Dedifferentiated amniotic fluid mesenchymal stem cell (primary cell): ENCODE measurements at regions not wholly inside any gene's neighbourhood (a gene's known extent, or its start where the extent isn't known, plus 50 kb on each side); places are given as distances from the start of the nearest gene placed in this dataset.

ENCODE experiments used
- DNase-seq: peaks from one replicate; pipeline ENCODE4 v3.0.0-alpha.2; 2016; ENCODE audit errors: extremely low spot score

DNA sequence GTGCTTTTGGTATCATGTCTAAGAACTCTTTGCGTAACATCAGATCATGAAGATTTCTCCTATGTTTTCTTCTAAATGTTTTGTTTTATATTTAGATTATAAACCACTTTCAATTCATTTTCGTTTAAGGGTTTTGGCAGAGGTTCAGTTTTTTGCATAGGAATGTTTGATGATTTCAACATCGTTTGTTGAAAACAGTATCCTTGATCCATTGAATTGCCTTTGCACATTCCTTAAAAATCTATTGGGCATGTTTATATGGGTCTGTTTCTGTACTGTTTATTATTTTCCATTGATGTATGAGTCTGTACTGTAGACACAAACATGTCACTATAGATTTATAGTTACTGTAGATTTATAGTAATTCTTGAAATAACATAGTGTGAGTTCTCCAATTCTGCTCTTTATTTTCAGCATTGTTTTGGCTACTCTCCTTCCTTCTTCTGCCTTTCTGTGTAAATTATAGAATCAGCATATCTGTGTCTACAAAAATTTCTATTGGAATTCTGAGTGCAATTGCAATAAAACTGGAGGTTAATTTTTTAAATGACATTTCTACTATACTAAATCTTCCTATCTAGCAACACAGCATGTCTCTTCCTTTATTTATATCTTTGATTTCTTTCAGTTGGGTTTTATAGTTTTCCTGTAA lies 374.0 kb downstream of the SV2B start:
- no peak for DNase-seq

DNA sequence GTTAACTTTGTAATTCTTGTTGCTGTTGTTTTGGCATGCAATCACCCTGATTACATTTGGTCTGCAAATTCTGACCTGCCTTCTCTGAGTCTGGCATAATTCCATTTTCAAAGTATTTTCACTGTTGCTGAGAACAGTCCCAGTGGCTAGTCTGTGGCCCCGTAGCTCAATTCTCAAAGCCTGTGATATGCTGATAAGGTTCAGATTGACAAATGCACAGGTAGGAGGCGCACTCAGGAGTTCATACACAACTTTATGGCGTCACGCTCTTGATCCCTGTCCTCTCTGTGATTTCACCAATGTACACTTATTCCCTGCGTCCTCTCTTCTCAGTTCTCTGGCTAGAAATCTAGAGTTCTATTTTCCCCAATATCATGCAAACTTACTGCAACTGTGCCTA lies 376.6 kb upstream of the SLCO3A1 start:
- no peak for DNase-seq

DNA sequence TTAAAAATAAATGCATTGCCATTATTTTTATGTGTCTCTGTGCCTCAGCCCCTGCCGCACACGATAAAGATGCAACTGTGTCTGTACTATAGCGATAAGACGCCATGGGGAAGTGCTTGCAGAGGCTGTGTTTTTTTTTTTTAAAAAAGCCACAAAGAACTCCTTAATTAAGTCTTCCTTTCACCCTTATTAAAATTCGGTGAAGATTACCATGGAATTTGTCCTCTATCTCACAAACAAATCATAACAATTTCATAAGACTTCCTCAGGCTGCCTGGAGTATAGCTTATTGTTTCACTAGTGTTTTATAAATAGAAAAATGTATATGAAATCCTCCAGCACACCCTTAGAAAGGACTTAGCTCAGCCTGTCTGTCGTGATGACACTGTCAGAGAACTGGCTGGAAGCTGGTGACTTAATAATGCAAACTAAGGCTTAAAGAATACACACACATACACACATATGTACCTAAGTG lies 374.8 kb upstream of the SLCO3A1 start:
- DNase-seq: no peak

DNA sequence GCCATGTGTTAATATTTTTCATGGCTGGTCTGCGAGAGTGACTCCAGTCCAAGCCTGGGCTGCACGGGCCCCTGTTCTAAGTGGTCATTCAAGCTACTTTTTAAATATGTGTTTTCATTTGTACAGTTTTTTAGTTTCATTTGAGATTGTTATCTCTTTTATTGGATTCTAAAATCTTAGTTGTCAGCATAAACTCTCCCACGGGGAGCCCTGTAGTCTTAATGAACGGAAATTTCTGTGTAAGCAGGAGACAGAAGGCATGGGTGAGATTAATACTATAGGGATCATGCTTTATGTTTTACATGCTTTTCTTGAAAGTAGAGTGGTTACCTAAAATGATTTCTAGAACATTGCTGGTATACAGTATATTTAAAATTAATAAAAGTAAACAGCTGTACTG lies 373.1 kb upstream of the SLCO3A1 start:
- DNase-seq: no peak

DNA sequence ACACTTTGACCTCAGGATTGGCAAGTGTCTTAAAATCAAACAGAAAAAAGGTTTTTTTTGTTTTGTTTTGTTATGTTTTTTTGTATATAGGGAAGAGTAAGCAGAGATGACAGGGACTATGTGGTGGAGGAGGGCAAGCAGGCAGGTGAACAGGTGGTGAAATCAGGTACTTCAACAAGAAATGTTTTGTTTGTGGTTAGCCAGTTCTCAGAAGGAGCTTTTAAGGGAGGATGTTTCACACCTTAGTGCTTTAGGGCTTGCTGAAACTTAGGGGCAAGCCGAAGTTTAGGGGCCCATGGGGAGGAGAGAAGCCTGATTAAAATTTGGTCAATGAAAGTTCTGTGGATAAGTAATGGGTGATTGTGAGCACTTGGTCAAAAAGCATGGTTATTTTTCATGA lies 370.7 kb upstream of the SLCO3A1 start:
- no peak for DNase-seq

DNA sequence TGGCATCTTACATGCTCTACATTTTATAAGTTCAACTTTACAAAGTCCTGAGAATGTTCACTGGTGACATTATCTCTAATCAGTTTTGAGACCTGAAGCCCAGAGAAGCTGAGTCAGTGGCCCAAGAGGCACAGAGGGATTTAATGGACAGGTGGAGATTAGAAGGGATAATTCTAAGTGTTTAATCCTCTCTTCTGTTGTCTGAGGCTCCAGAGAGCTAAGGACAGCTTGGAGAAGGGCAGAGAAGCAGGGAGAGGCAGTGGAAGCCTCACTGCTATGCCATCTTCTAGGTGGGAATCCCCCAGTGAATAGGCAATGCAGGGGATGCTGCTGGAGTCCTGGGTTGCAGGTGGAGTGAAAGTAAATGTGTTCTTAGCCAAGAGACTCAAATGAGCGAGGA lies 369.4 kb upstream of the SLCO3A1 start:
- no peak for DNase-seq

DNA sequence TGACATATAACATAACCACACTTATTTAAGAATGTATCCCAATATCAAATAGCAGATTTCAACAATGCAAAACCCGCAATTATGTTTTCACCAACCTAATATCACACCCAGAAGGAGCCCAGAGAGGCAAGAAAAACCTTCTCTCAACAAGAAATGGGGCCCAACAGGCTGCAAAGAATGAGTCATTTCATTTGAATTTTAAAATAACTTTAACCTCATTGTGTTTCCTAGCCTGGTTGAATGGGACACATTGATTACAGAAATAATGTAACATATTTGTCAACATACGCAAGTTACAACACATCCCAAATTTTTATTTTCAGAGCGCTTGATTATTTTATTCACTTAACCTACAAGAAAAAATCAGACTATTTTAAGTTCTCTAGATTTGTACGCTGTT lies 365.1 kb upstream of the SLCO3A1 start:
- no peak for DNase-seq

DNA sequence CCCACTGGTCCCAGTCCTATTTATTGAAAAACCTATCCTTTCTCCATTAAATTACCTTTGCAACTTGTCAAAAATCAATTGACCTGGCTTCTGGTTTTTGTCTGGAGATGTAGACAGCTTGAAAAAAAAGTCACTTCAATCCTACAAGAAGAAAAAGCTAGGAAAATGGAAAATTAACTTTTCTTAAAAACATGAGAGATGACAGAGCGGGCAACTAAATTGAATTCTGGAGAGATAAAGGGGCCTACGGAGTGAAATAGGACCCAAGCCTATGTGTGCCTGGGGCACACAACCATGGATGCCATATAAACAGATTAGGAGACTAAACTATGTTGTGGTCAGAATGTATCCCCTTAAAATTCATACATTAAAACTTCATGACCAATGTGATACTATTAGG lies 363.3 kb upstream of the SLCO3A1 start:
- no peak for DNase-seq

DNA sequence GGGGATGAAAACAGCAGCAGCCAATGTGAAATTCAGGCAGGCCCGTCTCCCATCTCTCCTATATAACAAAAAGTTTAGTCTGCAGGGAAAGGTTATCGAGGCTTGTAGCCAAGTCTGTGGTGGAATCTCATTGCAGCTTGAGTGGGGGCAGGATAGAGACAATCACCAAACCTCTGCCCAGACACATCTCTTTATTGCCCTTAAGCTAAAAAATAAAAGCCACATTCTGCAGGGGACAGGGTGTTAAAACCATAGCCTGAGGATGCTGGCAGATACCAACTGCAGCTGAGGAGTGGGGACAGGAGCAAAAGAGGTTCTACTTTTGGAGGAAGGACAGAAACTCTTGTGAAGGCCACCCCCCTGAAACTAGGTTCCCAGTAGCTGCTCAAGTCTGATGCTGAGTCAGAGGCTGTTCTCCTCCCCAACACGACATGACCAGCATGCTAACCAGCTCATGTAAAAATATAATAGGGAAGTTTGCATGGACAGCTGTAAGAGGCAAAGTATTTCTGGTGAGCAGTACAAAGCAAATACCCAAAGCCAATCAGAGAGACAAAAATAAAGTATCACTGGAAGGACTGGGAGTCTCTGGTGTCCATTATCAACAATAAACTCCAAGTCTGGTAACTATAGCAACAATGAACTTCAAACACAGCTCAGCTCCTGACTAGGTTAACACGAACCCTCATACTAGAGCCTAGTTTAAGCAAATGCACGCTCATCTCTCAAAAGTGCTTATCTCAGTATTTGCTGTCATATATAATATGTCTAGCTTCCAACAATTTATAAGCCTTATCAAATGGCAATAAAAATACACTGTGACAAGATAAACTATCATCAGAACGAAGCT lies 362.2 kb upstream of the SLCO3A1 start:
- DNase-seq: no peak

DNA sequence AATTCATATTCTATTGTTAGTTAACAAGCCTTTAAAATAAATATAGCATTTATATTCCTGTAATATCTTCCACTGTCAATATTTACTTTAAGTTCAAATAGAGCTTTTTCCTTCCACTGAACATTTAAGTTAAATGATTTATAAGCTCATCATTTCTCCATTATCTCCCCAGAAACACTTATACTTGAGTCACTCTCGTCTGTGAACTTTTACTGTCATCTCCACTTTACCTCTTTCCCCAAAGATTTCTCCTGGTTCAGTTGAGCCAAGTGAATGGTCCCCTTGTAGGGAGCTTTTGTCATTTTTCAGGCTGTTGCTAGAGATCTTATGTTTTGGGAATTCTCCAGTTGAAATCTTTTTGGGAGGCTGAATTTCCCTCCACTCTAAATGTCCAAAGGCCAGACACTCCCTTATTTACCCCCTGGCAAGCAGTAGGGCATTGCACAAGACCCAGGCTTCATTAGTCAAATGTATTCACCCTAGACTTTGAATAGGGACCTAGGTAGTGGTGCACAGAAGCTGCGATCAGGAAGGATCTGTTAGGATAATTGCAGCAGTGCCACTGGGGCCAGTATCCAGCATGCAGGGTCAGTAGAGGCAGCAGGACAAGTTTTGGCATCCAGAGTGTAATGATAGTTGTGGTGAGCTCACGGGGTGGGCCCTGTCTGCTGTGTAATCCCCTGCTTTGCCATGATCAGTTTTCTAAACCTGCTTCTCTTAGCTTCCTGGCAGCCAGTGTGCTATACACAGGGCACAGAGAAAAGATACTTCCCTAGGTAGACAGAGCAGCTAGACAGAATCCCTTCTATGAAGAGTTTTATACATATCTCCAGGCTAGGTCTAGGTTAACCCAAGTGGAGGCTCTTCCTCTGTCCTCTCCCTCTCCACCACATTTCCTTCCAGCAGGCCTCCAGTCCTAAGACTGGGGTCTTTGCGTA lies 356.5 kb upstream of the SLCO3A1 start:
- DNase-seq: no peak

DNA sequence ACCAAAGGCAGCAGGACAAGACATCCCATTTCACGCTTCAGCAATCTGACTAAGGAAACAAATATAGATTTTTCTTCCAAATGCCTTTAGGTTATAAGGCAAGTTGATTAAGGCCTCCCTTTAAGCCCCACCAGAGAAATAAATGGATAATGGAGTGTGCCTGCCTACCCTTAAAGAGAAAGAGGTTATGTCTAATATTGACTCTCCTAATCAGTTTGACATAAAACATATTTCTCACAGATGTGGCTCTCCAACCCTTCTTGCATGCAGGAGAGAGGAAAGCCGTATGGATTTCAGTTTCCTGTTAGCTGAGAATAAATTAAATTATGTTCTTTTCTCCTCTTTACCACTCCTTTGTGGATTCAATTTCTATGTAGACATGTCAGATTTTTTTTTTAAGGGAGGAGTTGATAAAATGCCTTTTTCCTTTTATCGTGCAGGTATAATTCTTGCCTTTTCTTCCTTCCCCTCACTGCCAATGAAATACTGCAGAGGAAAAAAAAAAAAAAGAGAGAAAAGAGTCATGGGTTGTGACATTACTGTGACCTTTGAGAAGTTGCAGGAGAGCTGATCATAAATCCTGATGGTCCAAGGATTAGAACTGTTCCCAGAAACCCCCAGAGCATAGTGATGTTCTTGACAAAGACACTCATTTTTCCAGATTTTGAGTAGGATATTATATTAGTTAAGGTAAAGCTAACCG lies 355.3 kb upstream of the SLCO3A1 start:
- DNase-seq: no peak

DNA sequence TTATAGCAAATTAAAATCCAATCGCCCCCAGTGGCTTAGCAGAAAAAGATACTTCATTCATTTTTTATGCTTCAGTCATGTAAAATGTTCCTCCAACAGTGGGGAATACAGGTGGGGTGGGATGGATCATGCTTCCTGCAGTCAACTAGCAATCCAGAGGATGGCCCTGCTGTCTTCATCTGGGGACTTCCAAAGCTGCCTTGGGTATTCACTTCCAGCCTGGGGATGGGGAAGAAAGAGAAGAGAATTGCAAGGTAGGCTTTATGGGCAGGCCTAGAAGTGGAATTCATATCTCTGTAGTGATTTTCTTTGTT lies 354.8 kb upstream of the SLCO3A1 start:
- no peak for DNase-seq

DNA sequence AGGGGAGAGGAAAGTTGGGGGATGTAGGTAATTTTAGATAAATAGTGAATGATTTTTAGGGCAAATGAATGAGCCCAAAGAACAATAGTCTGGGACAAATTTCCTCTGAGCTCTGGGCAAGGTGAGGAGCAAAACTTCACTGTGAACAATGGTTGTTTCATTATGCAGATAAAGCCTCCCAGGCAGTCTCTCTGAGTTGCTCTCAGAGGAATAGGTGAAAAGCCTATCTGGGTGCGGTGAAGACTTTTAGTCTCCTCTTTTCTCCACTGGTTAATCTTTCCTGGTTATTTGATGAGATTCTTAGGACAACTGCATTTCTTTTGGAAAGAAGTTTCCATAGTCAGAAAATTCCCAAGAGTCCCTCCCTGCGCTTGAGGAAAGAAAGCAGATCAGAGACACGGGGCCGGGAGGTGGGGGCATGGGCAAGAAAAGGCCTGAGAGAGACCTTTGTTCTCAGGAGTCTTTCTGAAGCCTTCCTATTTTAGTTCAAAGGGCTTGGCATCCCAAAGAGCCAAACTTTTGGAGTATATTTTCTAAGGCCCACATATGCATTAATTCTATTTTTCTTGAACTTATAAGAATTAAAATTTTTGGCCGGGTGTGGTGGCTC lies 353.6 kb upstream of the SLCO3A1 start:
- no peak for DNase-seq

DNA sequence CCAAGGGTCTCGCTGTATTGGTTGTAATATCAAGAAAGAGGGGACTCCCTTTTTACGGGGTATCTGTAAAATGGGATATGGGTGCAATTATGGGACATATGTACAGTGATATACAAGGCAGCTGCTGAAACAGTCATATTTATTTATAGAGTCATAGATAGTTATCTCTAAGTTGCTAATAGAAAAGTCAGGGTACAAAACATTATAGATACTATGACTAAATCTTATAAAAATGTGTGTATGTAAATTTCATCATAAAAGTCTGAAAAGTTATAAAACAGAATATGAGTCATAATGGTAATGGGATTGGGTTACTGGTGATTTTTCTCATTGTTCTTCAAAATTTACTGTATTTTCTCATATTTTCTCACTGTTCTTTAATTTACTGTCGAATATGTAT lies 344.9 kb upstream of the SLCO3A1 start:
- no peak for DNase-seq

DNA sequence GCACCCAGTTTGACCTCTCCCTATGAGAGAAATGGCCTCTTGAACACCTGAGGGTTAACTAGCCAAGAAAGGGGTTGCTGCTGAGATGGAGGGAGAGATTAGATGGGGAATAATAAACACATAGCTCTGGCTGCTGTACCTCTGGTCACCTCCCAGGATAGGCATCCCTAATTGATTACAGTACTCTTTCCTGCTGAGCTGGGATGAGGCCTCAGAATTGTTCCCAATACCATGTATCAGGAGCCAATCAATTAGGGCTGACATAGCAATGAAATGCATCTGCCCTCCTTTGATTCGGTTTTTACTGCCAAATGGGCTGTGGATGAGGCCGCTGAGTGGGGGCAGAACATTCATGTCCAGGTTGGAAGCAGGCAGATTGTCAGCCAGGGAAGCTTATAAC lies 339.4 kb upstream of the SLCO3A1 start:
- DNase-seq: no peak

DNA sequence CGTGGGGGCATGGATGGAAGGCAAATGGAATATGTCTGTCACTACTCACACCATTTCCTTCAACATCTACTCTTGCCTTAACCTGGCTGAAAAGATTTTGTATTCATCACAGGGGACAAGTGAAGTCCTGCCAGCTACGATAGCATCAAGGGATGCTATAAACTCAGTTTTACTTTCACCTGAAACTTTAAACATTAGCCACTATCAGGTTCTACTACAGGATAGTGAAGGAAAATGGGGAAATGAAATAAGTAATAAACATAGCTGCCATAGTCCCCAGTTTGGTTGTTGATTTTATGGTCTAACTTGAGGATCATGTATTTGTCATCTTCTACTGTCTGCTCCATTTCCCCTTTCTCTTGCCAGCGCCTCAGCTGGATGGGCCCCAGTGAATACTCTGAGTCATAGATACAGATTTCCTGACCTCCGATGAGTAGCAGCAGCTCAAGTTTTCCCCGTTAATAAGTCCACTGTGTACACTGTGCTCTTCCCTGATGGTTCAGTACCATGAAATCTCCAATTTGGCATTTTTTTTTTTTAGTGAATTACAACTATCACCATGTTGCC lies 338.2 kb upstream of the SLCO3A1 start:
- DNase-seq: peak; percentile 56

DNA sequence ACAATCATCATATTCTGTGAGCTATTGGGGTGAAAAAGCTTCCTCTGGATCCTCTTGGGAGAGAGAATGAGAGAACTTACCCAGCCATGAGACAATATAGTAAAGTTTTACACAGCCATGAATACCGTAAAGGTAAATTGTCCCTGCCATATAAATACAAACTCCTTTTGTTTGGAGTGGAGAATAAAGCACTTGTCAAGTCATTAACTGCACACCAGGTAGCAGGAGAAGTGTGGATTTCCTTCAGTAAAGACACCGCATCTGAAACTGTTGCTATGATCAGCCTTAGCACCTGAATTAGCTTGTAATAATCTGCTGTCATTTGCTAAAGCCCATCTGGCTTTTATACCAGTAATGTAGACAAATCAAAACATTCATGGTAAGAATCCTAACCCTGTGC lies 336.6 kb upstream of the SLCO3A1 start:
- DNase-seq: no peak

DNA sequence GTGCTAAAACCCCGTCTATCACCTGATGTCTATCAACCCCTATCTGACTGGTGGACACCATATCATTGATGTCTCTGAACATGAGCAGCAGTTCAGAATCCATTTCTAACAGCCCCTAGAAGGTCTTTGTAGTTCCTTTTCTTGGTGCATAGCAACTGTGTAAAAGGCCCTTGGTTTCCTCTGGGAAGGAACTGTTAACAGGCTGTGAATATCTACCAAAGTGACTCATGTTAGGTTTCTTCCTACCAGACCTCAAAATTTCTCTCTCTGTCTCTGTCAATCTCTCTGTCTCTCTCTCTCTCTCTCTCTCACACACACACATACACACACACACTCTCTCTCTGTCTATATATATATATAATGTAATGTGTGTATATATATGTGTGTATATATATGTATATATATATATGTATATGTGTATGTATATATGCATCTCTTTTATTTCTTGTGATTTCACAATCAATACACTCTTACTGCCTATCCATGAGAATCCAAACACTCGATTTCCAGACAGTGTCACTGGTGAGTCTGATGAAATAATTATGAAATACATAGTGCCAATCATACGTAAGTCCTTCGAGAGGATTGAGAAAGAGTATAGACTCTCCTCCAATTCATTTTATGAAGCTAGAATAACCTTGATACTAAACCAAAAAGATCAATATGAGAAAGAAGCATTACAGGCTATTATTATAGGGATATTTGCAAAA lies 335.9 kb upstream of the SLCO3A1 start:
- no peak for DNase-seq

DNA sequence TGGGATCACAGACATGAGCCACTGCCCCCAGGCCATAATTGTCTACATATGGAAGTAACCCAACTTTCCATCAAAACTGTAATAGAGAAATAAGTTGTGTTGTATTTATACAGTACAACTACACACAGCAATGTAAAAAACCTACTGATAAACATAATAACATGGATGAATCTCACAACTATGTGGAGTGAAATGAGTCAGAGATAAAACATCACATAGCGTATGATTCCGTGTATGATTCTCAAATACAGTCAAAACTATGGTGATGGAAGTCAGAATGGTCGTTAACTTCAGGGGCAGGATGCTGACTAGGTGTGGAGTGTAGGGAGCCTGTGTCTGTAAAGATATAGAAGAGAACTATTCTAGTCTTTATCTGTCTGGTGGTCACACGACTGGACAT lies 332.7 kb upstream of the SLCO3A1 start:
- DNase-seq: no peak

DNA sequence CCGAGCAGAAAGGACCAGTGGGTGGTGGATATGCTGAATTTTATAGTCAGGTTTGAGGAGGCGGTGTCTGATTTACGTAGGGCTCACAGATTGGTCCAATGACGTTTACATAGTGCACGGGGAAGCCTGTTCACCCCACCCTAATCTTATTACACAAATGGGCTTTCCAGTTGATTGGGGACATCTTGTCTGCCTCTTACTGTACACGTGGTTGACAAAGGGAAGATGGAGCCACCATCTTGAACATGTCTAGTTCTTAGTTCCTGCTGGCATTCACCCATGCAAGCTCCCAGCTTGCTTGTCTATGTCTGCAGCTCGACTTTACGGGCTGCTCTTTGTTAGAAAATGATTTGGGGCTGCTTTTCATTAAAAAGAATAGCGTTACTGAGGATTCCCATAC lies 332.0 kb upstream of the SLCO3A1 start:
- no peak for DNase-seq
